H1 (cell line): ENCODE measurements at regions not wholly inside any gene's neighbourhood (a gene's known extent, or its start where the extent isn't known, plus 50 kb on each side); places are given as distances from the start of the nearest gene placed in this dataset.

Experiments
- CTCF ChIA-PET: fragments of 300-600 bp; sonication (Branson Sonifier 250); formaldehyde crosslinking; loops from one replicate; lab custom pipeline; 2021; ENCODE audit not compliant: partially characterized antibody; lab: Charles Lee
- POLR2A ChIA-PET: fragments of 300-600 bp; sonication (Branson Sonifier 250); formaldehyde crosslinking; loops from one replicate; lab custom pipeline; 2021; ENCODE audit warnings: inconsistent platforms; ENCODE audit not compliant: partially characterized antibody; lab: Charles Lee
- DNase-seq, 2 experiments: peaks; one replicate each; pipeline versions ENCODE4 v3.0.0 to v3.0.0-alpha.2; 2010 to 2022; ENCODE audit warnings: low spot score in 2 of 2, low read depth in 1 of 2, mixed read lengths in 1 of 2
- FAIRE-seq: peaks from 2 replicates; lab custom pipeline; 2011; peaks lifted over from hg19 to GRCh38; lab: Jason Lieb, UNC
- H2AFZ ChIP-seq: 2 replicates; pipeline ENCODE4 v1.8.1; 2012; ENCODE audit warnings: low read length, inconsistent platforms
- H2AK5ac ChIP-seq: 2 replicates; pipeline ENCODE4 v1.6.1; 2013; ENCODE audit warnings: low read depth, low read length
- H2BK120ac ChIP-seq: replicated peaks from 2 replicates; pipeline ENCODE3; 2013; ENCODE audit warnings: low read depth, low read length, inconsistent platforms
- H2BK12ac ChIP-seq: 2 replicates; pipeline ENCODE4 v1.6.1; 2013; ENCODE audit warnings: low read depth, low read length
- H2BK15ac ChIP-seq: 2 replicates; pipeline ENCODE4 v1.6.1; 2013; ENCODE audit warnings: low read length
- H2BK20ac ChIP-seq: 2 replicates; pipeline ENCODE4 v1.6.1; 2013; ENCODE audit warnings: low read length
- H2BK5ac ChIP-seq: 2 replicates; pipeline ENCODE4 v1.6.1; 2013; ENCODE audit warnings: low read depth, low read length
- H3K14ac ChIP-seq: 2 replicates; pipeline ENCODE4 v1.6.1; 2013; ENCODE audit warnings: inconsistent platforms; ENCODE audit not compliant: insufficient read length
- H3K18ac ChIP-seq: 2 replicates; pipeline ENCODE4 v1.6.1; 2013; ENCODE audit warnings: low read length; ENCODE audit errors: extremely low read depth
- H3K23ac ChIP-seq: 2 replicates; pipeline ENCODE4 v1.6.1; 2013; ENCODE audit warnings: inconsistent platforms; ENCODE audit not compliant: insufficient read length
- H3K23me2 ChIP-seq: 2 replicates; pipeline ENCODE4 v1.6.1; 2013; ENCODE audit warnings: low read depth, low read length
- H3K27ac ChIP-seq: 2 replicates; pipeline ENCODE4 v1.6.1; 2011; ENCODE audit warnings: low read depth, low read length, inconsistent platforms
- H3K27me3 ChIP-seq, 4 experiments: replicated peaks in 1 of 4; 1 replicate in 1 of 4; 2 replicates in 3 of 4; pipeline versions ENCODE4 v1.6.1 to v1.8.1; 2011 to 2013; ENCODE audit warnings: low read length in 3 of 4, mild to moderate bottlenecking in 3 of 4, inconsistent platforms in 2 of 4, mixed read lengths in 2 of 4, moderate library complexity in 1 of 4; ENCODE audit not compliant: control insufficient read depth in 3 of 4, insufficient read depth in 3 of 4; ENCODE audit errors: extremely low read depth in 1 of 4
- H3K36me3 ChIP-seq, 4 experiments: 2 replicates each; pipeline versions ENCODE4 v1.6.1 to v1.8.1; 2011 to 2013; ENCODE audit warnings: mild to moderate bottlenecking in 4 of 4, low read length in 3 of 4, moderate library complexity in 2 of 4, control low read depth in 1 of 4, inconsistent platforms in 1 of 4; ENCODE audit not compliant: insufficient read depth in 4 of 4, control insufficient read depth in 2 of 4
- H3K4ac ChIP-seq: replicated peaks from 2 replicates; pipeline ENCODE3; 2013; ENCODE audit warnings: low read length, low read depth, mixed read lengths, inconsistent platforms; ENCODE audit not compliant: insufficient read length
- H3K4me1 ChIP-seq, 4 experiments: replicated peaks in 1 of 4; 1 replicate in 1 of 4; 2 replicates in 3 of 4; pipeline versions ENCODE4 v1.6.1 to v1.8.1; 2011 to 2013; ENCODE audit warnings: low read length in 3 of 4, inconsistent platforms in 2 of 4, mixed read lengths in 1 of 4; ENCODE audit not compliant: insufficient read depth in 4 of 4, control insufficient read depth in 3 of 4
- H3K4me2 ChIP-seq, 2 experiments: 2 replicates each; pipeline versions ENCODE4 v1.6.1 to v1.8.1; 2011 to 2013; ENCODE audit warnings: low read depth in 2 of 2, low read length in 2 of 2, control low read depth in 1 of 2, inconsistent platforms in 1 of 2, mild to moderate bottlenecking in 1 of 2; ENCODE audit not compliant: insufficient read depth in 1 of 2
- H3K4me3 ChIP-seq, 4 experiments: fragments of 200-600, 300-600 bp in 1 of 4; sonication (generic), shearing (Covaris generic), sonication (Bioruptor Twin) in 1 of 4; 2 replicates each; pipeline versions ENCODE4 v1.5.1 to v1.8.1; 2011 to 2016; ENCODE audit warnings: low read length in 4 of 4, low read depth in 3 of 4, control low read depth in 2 of 4, inconsistent platforms in 2 of 4, mild to moderate bottlenecking in 2 of 4, mixed read lengths in 1 of 4, moderate library complexity in 1 of 4; ENCODE audit not compliant: insufficient read depth in 2 of 4; ENCODE audit errors: extremely low read depth in 1 of 4
- H3K56ac ChIP-seq: replicated peaks from 2 replicates; pipeline ENCODE3; 2013; ENCODE audit warnings: low read depth, mild to moderate bottlenecking, mixed read lengths, low read length, inconsistent platforms; ENCODE audit not compliant: insufficient read length
- H3K79me1 ChIP-seq: 2 replicates; pipeline ENCODE4 v1.6.1; 2013; ENCODE audit warnings: low read depth, low read length, control low read depth
- H3K79me2 ChIP-seq, 2 experiments: 2 replicates each; pipeline versions ENCODE4 v1.6.1 to v1.8.1; 2012 to 2013; ENCODE audit warnings: low read length in 2 of 2, mild to moderate bottlenecking in 2 of 2, inconsistent platforms in 1 of 2; ENCODE audit not compliant: insufficient read depth in 2 of 2, control insufficient read depth in 1 of 2
- H3K9ac ChIP-seq, 4 experiments: replicated peaks in 1 of 4; 1 replicate in 1 of 4; 2 replicates in 3 of 4; pipeline versions ENCODE4 v1.6.1 to v1.8.1; 2011 to 2013; ENCODE audit warnings: low read depth in 3 of 4, low read length in 3 of 4, control low read depth in 2 of 4, mild to moderate bottlenecking in 2 of 4, moderate library complexity in 2 of 4, inconsistent platforms in 1 of 4; ENCODE audit errors: extremely low read depth in 1 of 4
- H3K9me3 ChIP-seq, 2 experiments: 2 replicates each; pipeline versions ENCODE4 v1.6.1 to v1.8.1; 2012 to 2013; ENCODE audit warnings: mild to moderate bottlenecking in 2 of 2, moderate library complexity in 2 of 2, control low read depth in 1 of 2, inconsistent platforms in 1 of 2, low read depth in 1 of 2, low read length in 1 of 2, mixed read lengths in 1 of 2; ENCODE audit not compliant: insufficient read depth in 2 of 2
- H4K20me1 ChIP-seq, 2 experiments: replicated peaks in 1 of 2; 2 replicates each; pipeline versions ENCODE3 to v1.8.1; 2011 to 2013; ENCODE audit warnings: inconsistent platforms in 2 of 2, low read length in 2 of 2, mild to moderate bottlenecking in 1 of 2; ENCODE audit not compliant: insufficient read depth in 2 of 2, control insufficient read depth in 1 of 2
- H4K5ac ChIP-seq: 2 replicates; pipeline ENCODE4 v1.6.1; 2013; ENCODE audit warnings: low read length, low read depth, mixed read lengths, inconsistent platforms; ENCODE audit not compliant: insufficient read length
- H4K8ac ChIP-seq: 2 replicates; pipeline ENCODE4 v1.8.0; 2013; ENCODE audit warnings: mild to moderate bottlenecking, moderate library complexity, low read length, inconsistent platforms; ENCODE audit not compliant: insufficient read depth; ENCODE audit errors: extremely low read depth
- H4K91ac ChIP-seq: replicated peaks from 2 replicates; pipeline ENCODE3; 2013; ENCODE audit warnings: low read length, mixed read lengths, inconsistent platforms; ENCODE audit not compliant: insufficient read length
- ASH2L ChIP-seq: fragments of 200-600, 300-600 bp; sonication (generic); IDR thresholded peaks from one replicate; pipeline ENCODE4 v1.7.1; 2017; ENCODE audit warnings: low read length
- CREB1 ChIP-seq: IDR thresholded peaks from 2 replicates; pipeline ENCODE4 v1.6.1; 2012; ENCODE audit warnings: inconsistent platforms
- CTCF ChIP-seq, 3 experiments: IDR thresholded peaks; 1 replicate in 2 of 3; 2 replicates in 1 of 3; pipeline versions ENCODE4 v1.5.1 to v1.6.1; 2011; ENCODE audit warnings: low read length in 3 of 3, mild to moderate bottlenecking in 3 of 3, inconsistent platforms in 2 of 3, low read depth in 1 of 3, moderate library complexity in 1 of 3; ENCODE audit not compliant: insufficient read depth in 1 of 3; ENCODE audit errors: control extremely low read depth in 1 of 3
- EZH2 ChIP-seq: fragments of 200-600 bp; sonication (generic); IDR thresholded peaks from 2 replicates; pipeline ENCODE4 v1.7.1; 2012; ENCODE audit warnings: low read depth, mild to moderate bottlenecking, moderate library complexity, low read length, inconsistent platforms; ENCODE audit not compliant: severe bottlenecking
- GABPA ChIP-seq: IDR thresholded peaks from 2 replicates; pipeline ENCODE4 v1.6.1; 2011; ENCODE audit warnings: mild to moderate bottlenecking, low read length, moderate library complexity, borderline replicate concordance; ENCODE audit not compliant: insufficient read depth
- HDAC6 ChIP-seq: IDR thresholded peaks from one replicate; pipeline ENCODE4 v1.7.1; 2012; ENCODE audit warnings: low read depth, mild to moderate bottlenecking, inconsistent platforms, low read length, moderate library complexity
- JUN ChIP-seq: IDR thresholded peaks from 2 replicates; pipeline ENCODE4 v1.6.1; 2011; ENCODE audit warnings: low read depth, mild to moderate bottlenecking, improper control_type of control experiment, low read length
- MAX ChIP-seq: IDR thresholded peaks from 2 replicates; pipeline ENCODE4 v1.6.1; 2012; ENCODE audit warnings: inconsistent platforms
- PHF8 ChIP-seq: fragments of 200-600 bp; sonication (generic); conservative IDR thresholded peaks from 2 replicates; pipeline ENCODE4 v1.7.1; 2012; ENCODE audit warnings: low read depth, mild to moderate bottlenecking, inconsistent platforms, low read length, moderate library complexity
- SAP30 ChIP-seq: fragments of 300-600 bp; sonication (generic); IDR thresholded peaks from 2 replicates; pipeline ENCODE4 v1.7.1; 2012; ENCODE audit warnings: low read length, moderate library complexity, mild to moderate bottlenecking, inconsistent platforms; ENCODE audit not compliant: insufficient read depth, insufficient replicate concordance
- SIRT6 ChIP-seq: IDR thresholded peaks from one replicate; pipeline ENCODE4 v1.7.1; 2012; ENCODE audit warnings: low read length, inconsistent platforms
- SUZ12 ChIP-seq: fragments of 200-600 bp; sonication (generic); IDR thresholded peaks from 2 replicates; pipeline ENCODE4 v1.6.1; 2012; ENCODE audit warnings: mild to moderate bottlenecking, inconsistent platforms, low read length, moderate library complexity, mixed read lengths
- TAF1 ChIP-seq: IDR thresholded peaks from 2 replicates; pipeline ENCODE4 v1.6.1; 2011; ENCODE audit warnings: mild to moderate bottlenecking, low read depth, low read length
- WGBS, 2 experiments: shearing (Covaris generic) in 1 of 2; methylation state at CpG; one replicate each; pipeline versions ENCODE4 v1.1.6 to v1.1.7; 2013 to 2015; ENCODE audit warnings: low lambda C conversion rate in 2 of 2, mixed read lengths in 2 of 2, inconsistent platforms in 1 of 2, low coverage in 1 of 2, missing lambda C conversion rate in 1 of 2; ENCODE audit not compliant: insufficient replicate concordance in 2 of 2, insufficient coverage in 1 of 2, insufficient read length in 1 of 2; ENCODE audit errors: extremely low coverage in 1 of 2, missing lambda C conversion rate in 1 of 2; 5-methylcytosine and 5-hydroxymethylcytosine counted together

GRCh38 chr2:217168496-217168895, 308.6 kb upstream of the TNP1 start:
- Histone ChIP-seq H3K9ac (no peak overlapping the region), H2AFZ (no peak overlapping the region), H3K23me2 (no peaks in the 10 kb centered on the region), H3K9me3 (no peaks in the 10 kb centered on the region), H2BK5ac (no peak overlapping the region), H3K27me3 (no peaks in the 10 kb centered on the region), H2AK5ac (no peak overlapping the region), H4K20me1 (no peaks in the 10 kb centered on the region), H2BK20ac (no peak overlapping the region), H3K27ac (no peak overlapping the region), H4K91ac (no peak overlapping the region), H3K14ac (no peak overlapping the region), H3K4me1 (no peaks in the 10 kb centered on the region), H2BK12ac (no peak overlapping the region), H3K4me3 (no peak overlapping the region), H3K4ac (no peak overlapping the region), H3K79me2 (no peaks in the 10 kb centered on the region), H2BK120ac (no peak overlapping the region), H3K79me1 (no peaks in the 10 kb centered on the region), H3K36me3 (no peaks in the 10 kb centered on the region), H4K8ac (no peak overlapping the region), H4K5ac (no peak overlapping the region), H2BK15ac (no peak overlapping the region), H3K4me2 (no peak overlapping the region), H3K23ac (no peak overlapping the region), H3K18ac (no peak overlapping the region), H3K56ac (no peak overlapping the region)
- DNase-seq (no peak), FAIRE-seq (no peak)
- TF ChIP-seq MAX, result no peak
- TF ChIP-seq ASH2L, result no peak
- no peak for TF ChIP-seq GABPA
- no peak for TF ChIP-seq SAP30
- no peak for TF ChIP-seq CTCF (IDR thresholded peaks at IDR 0.05; ENCODE audit: control extremely low read depth in 1 of 3, insufficient read depth in 1 of 3, low read depth in 1 of 3, low read length in 3 of 3)
- TF ChIP-seq TAF1, result no peak
- no peak for TF ChIP-seq PHF8
- TF ChIP-seq CREB1, result no peak
- TF ChIP-seq SUZ12, result no peak
- TF ChIP-seq SIRT6, result no peak
- TF ChIP-seq JUN, result no peak
- TF ChIP-seq HDAC6, result no peak
- TF ChIP-seq EZH2, result no peak
- ChIA-PET CTCF (interaction anchor here (0.7 to 1.2 kb wide), 3 partner anchors 8 to 472 kb away, joined by 3 read pairs; no protein-coding TSS in a partner anchor), POLR2A (no interaction called here)
- WGBS, 2 experiments, result 78% methylated on average over 1 of the region's 1 CpG; no CpG with 5 or more reads in 1 of the 2 experiments
